Fibroblast of lung (primary cell): ENCODE measurements at regions not wholly inside any gene's neighbourhood (a gene's known extent, or its start where the extent isn't known, plus 50 kb on each side); places are given as distances from the start of the nearest gene placed in this dataset.
A peak's percentile ranks its signal among the peaks of the same experiment; 100 is the strongest.

Source experiments
- DNase-seq, 2 donors: peaks; one replicate each; pipeline versions ENCODE4 v3.0.0 to v3.0.0-alpha.2; 2010; ENCODE audit warnings: low read depth in 2 of 2
- H2AFZ ChIP-seq: 2 replicates; pipeline ENCODE4 v1.5.1; 2012; ENCODE audit warnings: low read length, control low read depth, inconsistent platforms
- H3K27ac ChIP-seq: 2 replicates; pipeline ENCODE4 v1.5.1; 2011; ENCODE audit warnings: low read length, control low read depth; ENCODE audit not compliant: insufficient read depth
- H3K27me3 ChIP-seq: 2 replicates; pipeline ENCODE4 v1.5.1; 2011; ENCODE audit warnings: mild to moderate bottlenecking, low read length; ENCODE audit not compliant: control insufficient read depth, insufficient read depth
- H3K36me3 ChIP-seq: 2 replicates; pipeline ENCODE4 v1.5.1; 2011; ENCODE audit warnings: low read length; ENCODE audit not compliant: control insufficient read depth, insufficient read depth
- H3K4me1 ChIP-seq: 2 replicates; pipeline ENCODE4 v1.5.1; 2011; ENCODE audit warnings: low read length; ENCODE audit not compliant: control insufficient read depth, insufficient read depth; ENCODE audit errors: extremely low read depth
- H3K4me2 ChIP-seq: 2 replicates; pipeline ENCODE4 v1.5.1; 2011; ENCODE audit warnings: low read length, control low read depth; ENCODE audit not compliant: insufficient read depth; ENCODE audit errors: extremely low read depth
- H3K4me3 ChIP-seq, 4 experiments: fragments of 200-600 bp in 1 of 4; sonication (generic) in 1 of 4; replicated peaks in 1 of 4; 2 replicates each; pipeline ENCODE4 v1.5.1; 2011 to 2016; ENCODE audit warnings: low read length in 4 of 4, low read depth in 3 of 4, mild to moderate bottlenecking in 3 of 4, control low read depth in 2 of 4, inconsistent platforms in 1 of 4, mixed read lengths in 1 of 4; ENCODE audit not compliant: insufficient read depth in 1 of 4; ENCODE audit errors: control extremely low read depth in 1 of 4
- H3K79me2 ChIP-seq: 2 replicates; pipeline ENCODE4 v1.5.1; 2012; ENCODE audit warnings: mild to moderate bottlenecking, low read length, inconsistent platforms; ENCODE audit not compliant: control insufficient read depth, insufficient read depth
- H3K9ac ChIP-seq: 2 replicates; pipeline ENCODE4 v1.5.1; 2011; ENCODE audit warnings: mild to moderate bottlenecking, low read length, control low read depth; ENCODE audit not compliant: insufficient read depth
- H3K9me3 ChIP-seq: 2 replicates; pipeline ENCODE4 v1.5.1; 2012; ENCODE audit warnings: low read depth, low read length; ENCODE audit not compliant: control insufficient read depth, insufficient read depth
- H4K20me1 ChIP-seq: 2 replicates; pipeline ENCODE4 v1.5.1; 2011; ENCODE audit warnings: low read length; ENCODE audit not compliant: control insufficient read depth, insufficient read depth; ENCODE audit errors: extremely low read depth
- EZH2 ChIP-seq: IDR thresholded peaks from 2 replicates; pipeline ENCODE4 v1.5.1; 2012; ENCODE audit warnings: low read length, control low read depth, mild to moderate bottlenecking; ENCODE audit errors: missing control alignments
- TF ChIP-seq, protein P1 (sequence below), 2 donors: IDR thresholded peaks in 1 of 2; conservative IDR thresholded peaks in 1 of 2; 1 replicate in 1 of 2; 2 replicates in 1 of 2; pipeline ENCODE4 v1.5.1; 2011 to 2012; ENCODE audit warnings: low read length in 2 of 2, control low read depth in 1 of 2, inconsistent platforms in 1 of 2, low read depth in 1 of 2, mild to moderate bottlenecking in 1 of 2

DNA sequence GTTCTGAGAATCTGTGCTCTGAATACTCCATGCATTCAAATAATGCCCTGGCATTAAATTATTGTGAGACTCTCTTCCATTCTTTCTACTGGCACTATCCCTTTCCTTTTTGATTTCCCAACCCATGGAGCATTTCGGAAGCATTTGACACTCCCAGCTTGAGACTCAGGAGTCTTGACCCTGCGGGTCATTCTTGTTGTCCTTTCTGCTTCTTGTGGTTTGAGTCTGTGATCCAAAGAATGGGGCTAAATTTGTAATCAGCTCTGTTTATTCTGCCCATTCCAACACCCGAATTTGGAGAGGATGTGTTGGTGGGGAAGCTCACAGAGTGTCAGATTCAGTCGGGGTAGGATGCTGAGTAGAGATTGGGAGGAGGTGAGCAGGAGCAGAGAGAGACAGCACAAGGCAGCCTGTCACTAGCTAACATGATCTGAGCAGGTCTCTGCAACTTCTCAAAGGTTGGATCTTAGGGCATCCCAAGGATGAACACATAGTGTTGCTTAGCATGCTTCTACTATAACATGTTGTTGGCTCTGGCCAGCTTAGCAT lies 80.4 kb upstream of the BMPER start:
- H3K27me3 ChIP-seq = no peaks in the 10 kb centered on the region
- no peaks in the 10 kb centered on the region for H3K9me3 ChIP-seq
- no peak overlapping the region for H3K27ac ChIP-seq
- no peaks in the 10 kb centered on the region for H3K79me2 ChIP-seq
- peak in 1 of 2 donors; percentile 43 for DNase-seq
- H3K4me1 ChIP-seq = no peaks in the 10 kb centered on the region
- TF ChIP-seq EZH2 = no peak
- TF ChIP-seq, protein P1, sequence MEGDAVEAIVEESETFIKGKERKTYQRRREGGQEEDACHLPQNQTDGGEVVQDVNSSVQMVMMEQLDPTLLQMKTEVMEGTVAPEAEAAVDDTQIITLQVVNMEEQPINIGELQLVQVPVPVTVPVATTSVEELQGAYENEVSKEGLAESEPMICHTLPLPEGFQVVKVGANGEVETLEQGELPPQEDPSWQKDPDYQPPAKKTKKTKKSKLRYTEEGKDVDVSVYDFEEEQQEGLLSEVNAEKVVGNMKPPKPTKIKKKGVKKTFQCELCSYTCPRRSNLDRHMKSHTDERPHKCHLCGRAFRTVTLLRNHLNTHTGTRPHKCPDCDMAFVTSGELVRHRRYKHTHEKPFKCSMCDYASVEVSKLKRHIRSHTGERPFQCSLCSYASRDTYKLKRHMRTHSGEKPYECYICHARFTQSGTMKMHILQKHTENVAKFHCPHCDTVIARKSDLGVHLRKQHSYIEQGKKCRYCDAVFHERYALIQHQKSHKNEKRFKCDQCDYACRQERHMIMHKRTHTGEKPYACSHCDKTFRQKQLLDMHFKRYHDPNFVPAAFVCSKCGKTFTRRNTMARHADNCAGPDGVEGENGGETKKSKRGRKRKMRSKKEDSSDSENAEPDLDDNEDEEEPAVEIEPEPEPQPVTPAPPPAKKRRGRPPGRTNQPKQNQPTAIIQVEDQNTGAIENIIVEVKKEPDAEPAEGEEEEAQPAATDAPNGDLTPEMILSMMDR (conservative IDR thresholded peaks at IDR 0.05 in 1 of 2, IDR thresholded peaks at IDR 0.05 in 1 of 2; ENCODE audit: low read depth in 1 of 2, low read length in 2 of 2) = no peak
- H2AFZ ChIP-seq = no peak overlapping the region
- no peaks in the 10 kb centered on the region for H3K36me3 ChIP-seq
- no peak overlapping the region for H3K4me3 ChIP-seq
- H3K4me2 ChIP-seq = no peak overlapping the region
- H3K9ac ChIP-seq = no peak overlapping the region
- H4K20me1 ChIP-seq = no peaks in the 10 kb centered on the region

DNA sequence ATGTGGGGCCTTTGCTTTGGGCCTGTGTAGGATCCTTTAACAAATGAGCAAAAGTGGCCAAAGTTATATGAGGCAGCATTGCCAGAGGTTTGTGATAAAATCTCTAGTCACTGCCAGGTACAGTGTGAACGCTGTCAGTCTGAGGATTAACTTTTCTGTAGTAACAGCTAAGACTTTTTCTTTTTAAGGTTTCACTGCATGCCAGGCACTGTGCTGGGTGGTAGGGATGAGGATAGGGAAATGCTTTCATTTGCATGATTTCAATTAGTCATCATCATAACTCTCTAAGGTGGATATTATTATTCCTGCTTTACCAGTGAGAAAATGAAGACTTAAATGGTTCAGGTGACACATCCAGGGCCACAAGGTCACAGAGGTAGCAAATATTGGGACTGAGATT lies 79.7 kb upstream of the BMPER start:
- Histone ChIP-seq H3K9me3 (no peaks in the 10 kb centered on the region), H3K36me3 (no peaks in the 10 kb centered on the region), H3K4me1 (no peaks in the 10 kb centered on the region), H4K20me1 (no peaks in the 10 kb centered on the region), H2AFZ (no peak overlapping the region), H3K27ac (no peak overlapping the region), H3K9ac (no peak overlapping the region), H3K4me2 (no peak overlapping the region), H3K4me3 (no peak overlapping the region), H3K27me3 (no peaks in the 10 kb centered on the region), H3K79me2 (no peaks in the 10 kb centered on the region)
- TF ChIP-seq, protein P1 (conservative IDR thresholded peaks at IDR 0.05 in 1 of 2, IDR thresholded peaks at IDR 0.05 in 1 of 2; ENCODE audit: low read depth in 1 of 2, low read length in 2 of 2) = no peak
- TF ChIP-seq EZH2 = no peak
- DNase-seq = no peak

DNA sequence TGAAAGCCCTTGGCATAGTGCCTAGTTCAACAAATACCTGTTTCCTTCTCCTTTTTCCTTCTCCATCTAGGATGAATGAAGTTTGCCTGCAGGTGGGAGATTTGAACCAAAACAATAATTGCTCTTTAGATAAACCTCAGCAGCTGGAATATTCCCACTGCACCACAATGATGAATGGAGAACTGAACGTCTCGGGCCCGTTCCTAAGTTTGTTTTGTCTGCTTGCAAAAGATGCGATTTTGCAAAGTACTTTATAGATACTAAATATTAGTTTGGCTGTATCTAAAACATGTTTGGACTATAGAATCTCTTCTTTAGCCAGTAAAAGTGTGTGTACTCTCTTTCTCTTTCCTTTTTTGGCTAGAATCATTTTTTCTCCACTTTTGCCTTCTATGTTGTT lies 75.8 kb upstream of the BMPER start:
- no peak overlapping the region for H2AFZ ChIP-seq
- no peaks in the 10 kb centered on the region for H3K9me3 ChIP-seq
- no peaks in the 10 kb centered on the region for H3K79me2 ChIP-seq
- H3K27me3 ChIP-seq = no peaks in the 10 kb centered on the region
- no peak overlapping the region for H3K4me2 ChIP-seq
- no peaks in the 10 kb centered on the region for H4K20me1 ChIP-seq
- DNase-seq = no peak
- H3K4me1 ChIP-seq = no peaks in the 10 kb centered on the region
- no peak overlapping the region for H3K9ac ChIP-seq
- no peak for TF ChIP-seq EZH2
- TF ChIP-seq, protein P1 (conservative IDR thresholded peaks at IDR 0.05 in 1 of 2, IDR thresholded peaks at IDR 0.05 in 1 of 2; ENCODE audit: low read depth in 1 of 2, low read length in 2 of 2) = no peak
- no peak overlapping the region for H3K27ac ChIP-seq
- no peak overlapping the region for H3K4me3 ChIP-seq
- H3K36me3 ChIP-seq = no peaks in the 10 kb centered on the region
